ENCODE measurements at regions not wholly inside any gene's neighbourhood (a gene's known extent, or its start where the extent isn't known, plus 50 kb on each side); places are given as distances from the start of the nearest gene placed in this dataset.

GRCh38 chr12:17763366-17763765 lies 326.6 kb downstream of the RERGL start:
- Histone ChIP-seq H4K20me1 (ENCODE audit: low read depth, low read length) (no peaks in the 10 kb centered on the region), H3K9ac (ENCODE audit: low read length) (no peak overlapping the region)
- TF ChIP-seq, protein P1, sequence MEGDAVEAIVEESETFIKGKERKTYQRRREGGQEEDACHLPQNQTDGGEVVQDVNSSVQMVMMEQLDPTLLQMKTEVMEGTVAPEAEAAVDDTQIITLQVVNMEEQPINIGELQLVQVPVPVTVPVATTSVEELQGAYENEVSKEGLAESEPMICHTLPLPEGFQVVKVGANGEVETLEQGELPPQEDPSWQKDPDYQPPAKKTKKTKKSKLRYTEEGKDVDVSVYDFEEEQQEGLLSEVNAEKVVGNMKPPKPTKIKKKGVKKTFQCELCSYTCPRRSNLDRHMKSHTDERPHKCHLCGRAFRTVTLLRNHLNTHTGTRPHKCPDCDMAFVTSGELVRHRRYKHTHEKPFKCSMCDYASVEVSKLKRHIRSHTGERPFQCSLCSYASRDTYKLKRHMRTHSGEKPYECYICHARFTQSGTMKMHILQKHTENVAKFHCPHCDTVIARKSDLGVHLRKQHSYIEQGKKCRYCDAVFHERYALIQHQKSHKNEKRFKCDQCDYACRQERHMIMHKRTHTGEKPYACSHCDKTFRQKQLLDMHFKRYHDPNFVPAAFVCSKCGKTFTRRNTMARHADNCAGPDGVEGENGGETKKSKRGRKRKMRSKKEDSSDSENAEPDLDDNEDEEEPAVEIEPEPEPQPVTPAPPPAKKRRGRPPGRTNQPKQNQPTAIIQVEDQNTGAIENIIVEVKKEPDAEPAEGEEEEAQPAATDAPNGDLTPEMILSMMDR (IDR thresholded peaks at IDR 0.05; ENCODE audit: insufficient read depth, low read length, poor library complexity, severe bottlenecking) = no peak
- no peak for TF ChIP-seq EZH2phosphoT487 (conservative IDR thresholded peaks at IDR 0.05; ENCODE audit: low read length)

GRCh38 chr12:17759982-17760381 lies 330.0 kb downstream of the RERGL start:
- TF ChIP-seq, protein P1 (IDR thresholded peaks at IDR 0.05; ENCODE audit: insufficient read depth, low read length, poor library complexity, severe bottlenecking) = no peak
- no peak for TF ChIP-seq EZH2phosphoT487 (conservative IDR thresholded peaks at IDR 0.05; ENCODE audit: low read length)
- Histone ChIP-seq H3K79me2 (ENCODE audit: insufficient read depth, low read length) (no peaks in the 10 kb centered on the region), H3K9ac (ENCODE audit: low read length) (no peak overlapping the region), H3K36me3 (ENCODE audit: low read length) (no peaks in the 10 kb centered on the region), H3K9me3 (ENCODE audit: insufficient read depth, low read length) (no peaks in the 10 kb centered on the region), H3K27ac (ENCODE audit: low read depth, low read length) (no peak overlapping the region), H3K4me2 (ENCODE audit: low read depth, low read length, poor library complexity, severe bottlenecking) (no peak overlapping the region), H2AFZ (ENCODE audit: low read depth, low read length, severe bottlenecking) (no peak overlapping the region), H4K20me1 (ENCODE audit: low read depth, low read length) (no peaks in the 10 kb centered on the region), H3K9me2 (replicated peaks; ENCODE audit: insufficient read depth, low read length) (no peaks in the 10 kb centered on the region), H3K27me3 (ENCODE audit: low read length) (no peaks in the 10 kb centered on the region), H3K4me3 (ENCODE audit: insufficient read depth, low read length, poor library complexity, severe bottlenecking) (no peak overlapping the region), H3F3A (ENCODE audit: insufficient read depth) (no peaks in the 10 kb centered on the region)

More at GRCh38 chr12:17763366-17763765, 326.6 kb downstream of the RERGL start:
- Histone ChIP-seq H3F3A (ENCODE audit: insufficient read depth) (no peaks in the 10 kb centered on the region), H3K27ac (ENCODE audit: low read depth, low read length) (no peak overlapping the region), H3K36me3 (ENCODE audit: low read length) (no peaks in the 10 kb centered on the region), H3K9me3 (ENCODE audit: insufficient read depth, low read length) (no peaks in the 10 kb centered on the region), H3K79me2 (ENCODE audit: insufficient read depth, low read length) (no peaks in the 10 kb centered on the region), H3K4me2 (ENCODE audit: low read depth, low read length, poor library complexity, severe bottlenecking) (no peak overlapping the region), H3K9me2 (replicated peaks; ENCODE audit: insufficient read depth, low read length) (no peaks in the 10 kb centered on the region), H3K27me3 (ENCODE audit: low read length) (no peaks in the 10 kb centered on the region), H3K4me3 (ENCODE audit: insufficient read depth, low read length, poor library complexity, severe bottlenecking) (no peak overlapping the region), H2AFZ (ENCODE audit: low read depth, low read length, severe bottlenecking) (no peak overlapping the region)

Data from SU-DHL-6 (cell line).